Stimulated activated CD4-positive, alpha-beta T cell treated with anti-CD3 and anti-CD28 coated beads, Interleukin-4, amount 100 ng/mL, for 48 hours (primary cell): ENCODE measurements at regions not wholly inside any gene's neighbourhood (a gene's known extent, or its start where the extent isn't known, plus 50 kb on each side); places are given as distances from the start of the nearest gene placed in this dataset.
"Not testable (repeated sequence)": the region's sequence is repeated elsewhere in the genome, so short reads cannot be mapped to it uniquely, and the experiment has no call there.

ENCODE experiments used
- DNase-seq, 2 donors: peaks; one replicate each; pipeline ENCODE4 v3.0.0-alpha.2; 2020; ENCODE audit warnings: low read depth in 2 of 2

DNA sequence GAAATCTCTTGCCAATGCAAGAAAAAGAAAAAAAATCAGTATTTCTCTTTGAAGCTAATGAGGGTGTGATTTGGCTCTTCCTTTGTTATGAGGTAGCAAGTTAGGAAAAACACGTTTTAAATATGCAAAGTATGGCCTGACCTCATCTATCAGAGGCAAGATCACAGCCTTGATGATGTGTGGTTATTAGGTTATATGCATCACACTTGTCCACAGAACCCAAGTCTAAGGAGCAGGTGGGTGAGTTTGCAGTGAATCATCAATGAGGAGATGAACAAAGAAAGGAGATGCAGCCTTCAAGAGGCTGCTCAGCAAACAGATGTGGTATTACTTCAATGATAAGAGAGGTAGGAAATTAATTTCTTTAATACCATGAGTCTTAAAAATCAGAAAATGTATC lies 594.8 kb upstream of the CDH5 start:
- no peak for DNase-seq

DNA sequence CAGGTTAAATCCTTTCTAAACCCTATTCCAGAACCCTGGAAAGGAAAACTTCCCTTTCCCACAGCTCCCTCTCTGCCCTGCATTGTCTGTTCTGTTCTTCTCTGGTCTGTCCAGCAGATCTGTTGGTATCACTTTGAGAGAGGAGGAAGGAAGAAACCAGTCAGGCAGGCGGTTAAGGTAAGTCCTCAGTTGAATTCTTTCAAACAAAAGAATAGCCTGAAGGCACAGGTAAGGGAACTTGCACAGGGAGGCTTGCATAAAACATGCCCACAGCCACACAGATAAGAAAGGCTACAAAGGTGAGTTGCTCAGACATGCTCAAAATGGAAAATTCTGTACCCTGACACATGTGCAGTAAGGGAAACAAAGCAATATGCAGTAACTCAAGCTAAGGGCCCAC lies 595.7 kb upstream of the CDH5 start:
- DNase-seq = no peak

DNA sequence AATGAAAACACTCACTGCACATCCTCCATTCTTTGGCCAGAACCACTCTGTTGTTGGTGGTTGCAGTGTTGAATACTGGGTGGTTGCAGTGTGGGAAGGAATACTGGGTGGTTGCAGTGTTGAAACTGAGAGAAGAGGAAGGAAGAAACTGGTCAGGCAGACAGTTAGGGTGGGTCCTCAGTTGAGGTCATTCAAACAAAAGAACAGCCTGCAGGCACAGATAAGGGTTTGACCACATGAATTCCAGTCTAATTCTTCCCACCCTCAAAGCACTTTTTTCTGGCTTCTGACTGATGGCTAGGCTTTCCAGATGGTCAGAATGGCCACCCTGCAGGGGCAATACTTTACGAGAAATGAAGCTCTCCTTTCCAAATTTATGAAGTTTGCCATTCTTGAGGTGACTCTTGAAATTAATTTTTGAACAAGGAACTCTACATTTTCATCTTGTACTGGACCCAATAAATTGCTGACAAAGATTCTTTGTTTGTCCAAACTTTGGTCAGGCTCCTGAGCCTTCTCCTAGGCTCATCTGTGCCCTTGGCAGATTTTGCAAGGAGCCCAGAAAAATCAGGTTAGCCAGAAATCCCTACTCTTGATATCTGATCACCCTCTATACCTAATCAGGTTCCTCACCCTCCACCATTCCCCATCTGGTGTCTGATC lies 596.6 kb upstream of the CDH5 start:
- no peak for DNase-seq

DNA sequence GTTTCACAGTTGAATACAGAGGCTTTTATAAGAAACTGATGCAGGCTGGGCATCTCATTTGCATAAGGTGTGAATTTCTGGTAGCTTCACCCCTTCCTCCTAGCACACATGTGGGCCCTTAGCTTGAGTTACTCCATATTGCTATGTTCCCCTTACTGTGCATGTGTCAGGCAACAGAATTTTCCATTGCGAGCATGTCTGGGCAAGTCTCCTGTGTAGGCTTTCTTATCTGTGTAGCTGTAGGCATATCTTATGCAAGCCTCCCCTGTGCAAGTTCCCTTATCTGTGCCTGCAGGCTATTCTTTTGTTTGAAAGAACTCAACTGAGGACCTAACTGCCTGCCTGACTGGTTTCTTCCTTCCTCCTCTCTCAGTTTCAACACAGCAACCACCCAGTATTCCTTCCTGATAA lies 597.4 kb upstream of the CDH5 start:
- DNase-seq = no peak

DNA sequence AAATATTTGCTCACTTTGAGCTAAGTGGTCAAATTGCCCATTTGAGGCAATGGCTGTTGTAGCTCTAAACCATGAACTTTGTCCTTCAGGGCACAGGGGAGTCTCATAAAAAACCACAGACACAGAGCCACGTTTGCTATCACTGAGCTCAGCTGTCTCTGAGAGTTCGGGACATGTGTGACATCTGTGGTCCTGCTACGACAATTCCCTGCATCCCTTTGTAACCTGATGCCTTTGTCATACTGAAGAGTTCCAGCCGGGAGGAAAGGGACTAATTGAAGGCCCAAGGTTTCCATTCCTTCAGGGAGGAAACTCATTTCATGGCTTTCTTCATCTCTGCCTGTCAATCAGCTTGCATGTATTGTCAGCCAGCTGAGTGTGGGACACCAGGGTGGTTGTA lies 599.4 kb upstream of the CDH5 start:
- no peak for DNase-seq

DNA sequence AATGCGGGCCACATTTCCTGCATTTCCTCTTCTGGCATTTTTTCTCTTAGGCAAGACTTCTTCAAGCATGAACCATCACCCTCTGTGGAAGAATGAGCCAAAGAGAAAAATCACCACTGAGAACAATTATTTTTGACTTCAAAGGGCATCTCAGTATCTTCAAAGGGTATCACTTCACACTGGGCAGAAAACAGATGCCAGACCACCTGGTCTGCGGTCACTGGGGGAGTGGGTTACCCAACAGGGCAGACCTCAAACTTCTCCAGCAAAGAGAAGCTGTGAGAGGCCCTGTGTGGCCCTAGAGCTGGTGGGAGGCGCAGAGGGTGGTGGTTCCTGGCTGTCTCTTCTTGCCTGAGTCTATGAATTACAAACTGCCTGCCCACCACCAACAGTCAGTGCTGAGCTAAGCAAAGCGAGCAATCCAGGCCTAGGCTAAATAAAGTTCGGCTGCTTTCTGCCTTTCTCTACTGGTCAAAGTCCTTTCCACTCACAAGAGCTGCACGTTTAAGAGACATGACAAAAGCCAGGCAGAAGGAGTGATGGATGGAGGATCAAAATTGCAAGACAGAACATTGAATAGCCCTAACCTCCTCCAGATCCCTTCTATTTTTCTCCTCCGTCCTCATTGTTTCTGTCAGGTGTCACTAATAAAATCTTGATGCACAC lies 602.7 kb upstream of the CDH5 start:
- DNase-seq = no peak

DNA sequence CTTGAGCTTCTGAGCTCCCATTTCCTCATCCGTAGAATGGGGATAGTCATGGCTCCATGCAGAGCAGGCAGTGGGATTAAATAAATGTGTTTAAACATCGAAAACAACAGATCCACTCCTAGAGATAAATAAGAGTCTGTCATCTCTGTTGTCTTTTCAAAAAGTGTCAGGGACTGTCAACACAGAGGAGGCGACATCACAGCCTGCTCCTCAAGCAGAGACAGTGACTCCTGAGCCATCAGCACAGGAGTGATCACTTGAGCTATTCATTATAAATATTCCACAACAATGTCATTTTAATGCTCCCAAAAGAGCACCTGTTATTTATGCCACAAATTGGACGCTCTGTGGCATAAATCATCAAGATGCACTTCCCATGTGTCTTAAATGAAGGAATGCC lies 605.6 kb upstream of the CDH5 start:
- no peak for DNase-seq

DNA sequence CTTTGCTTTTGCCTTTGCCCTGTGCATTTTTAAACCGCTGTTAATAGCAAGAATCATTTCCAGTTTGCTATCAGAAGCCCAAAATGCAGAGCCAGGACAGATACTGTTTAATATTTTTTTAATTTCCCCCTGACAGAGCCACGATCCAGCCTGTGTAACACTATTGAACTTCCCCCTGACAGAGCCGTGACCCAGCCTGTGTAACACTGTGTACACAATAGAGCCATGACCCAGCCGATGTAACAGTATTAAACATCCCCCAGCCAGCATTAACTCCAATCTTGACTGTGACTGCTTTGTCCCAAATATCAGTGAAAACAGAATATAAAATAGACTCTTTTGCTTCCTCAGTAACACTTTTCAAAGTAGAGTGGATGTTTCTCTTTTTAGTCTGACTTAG lies 607.9 kb upstream of the CDH5 start:
- DNase-seq = no peak

DNA sequence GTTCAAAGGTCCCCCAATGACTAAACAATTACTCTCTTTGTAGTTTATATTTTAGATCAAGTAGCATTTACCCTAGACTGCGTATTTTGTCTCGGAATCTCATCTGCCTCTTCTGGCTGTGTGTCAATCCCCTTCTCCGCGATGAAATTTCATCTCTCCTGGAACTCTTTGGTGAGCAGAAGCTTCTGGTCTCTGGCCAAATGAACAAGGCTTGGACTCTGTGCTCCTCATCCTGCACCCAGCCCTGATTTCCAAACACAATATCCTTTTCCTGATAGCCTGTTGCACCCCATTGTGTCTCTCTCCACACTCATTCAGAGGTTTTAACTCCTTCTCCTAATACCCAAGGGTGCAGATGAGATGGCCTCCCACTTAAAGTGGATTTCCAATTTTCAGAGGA lies 609.4 kb upstream of the CDH5 start:
- DNase-seq = no peak

DNA sequence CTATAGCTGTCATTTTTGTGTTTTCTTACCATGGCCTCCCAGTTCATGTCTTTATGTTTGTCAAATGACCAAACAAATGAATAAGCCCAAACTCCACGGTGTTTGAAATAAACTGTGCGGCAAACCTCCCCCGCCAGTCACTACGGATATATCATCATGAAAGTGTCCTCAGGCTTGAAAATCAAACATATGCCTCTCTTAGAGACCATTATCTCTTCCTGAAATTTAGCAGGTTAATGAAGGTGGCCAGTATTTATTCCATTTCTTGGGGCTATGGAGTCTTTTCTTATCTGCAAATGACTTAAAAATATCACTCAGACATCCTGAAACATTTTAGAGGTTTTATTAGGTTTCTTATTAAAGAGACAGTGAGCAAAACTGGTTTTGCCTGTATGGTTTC lies 610.3 kb upstream of the CDH5 start:
- no peak for DNase-seq

DNA sequence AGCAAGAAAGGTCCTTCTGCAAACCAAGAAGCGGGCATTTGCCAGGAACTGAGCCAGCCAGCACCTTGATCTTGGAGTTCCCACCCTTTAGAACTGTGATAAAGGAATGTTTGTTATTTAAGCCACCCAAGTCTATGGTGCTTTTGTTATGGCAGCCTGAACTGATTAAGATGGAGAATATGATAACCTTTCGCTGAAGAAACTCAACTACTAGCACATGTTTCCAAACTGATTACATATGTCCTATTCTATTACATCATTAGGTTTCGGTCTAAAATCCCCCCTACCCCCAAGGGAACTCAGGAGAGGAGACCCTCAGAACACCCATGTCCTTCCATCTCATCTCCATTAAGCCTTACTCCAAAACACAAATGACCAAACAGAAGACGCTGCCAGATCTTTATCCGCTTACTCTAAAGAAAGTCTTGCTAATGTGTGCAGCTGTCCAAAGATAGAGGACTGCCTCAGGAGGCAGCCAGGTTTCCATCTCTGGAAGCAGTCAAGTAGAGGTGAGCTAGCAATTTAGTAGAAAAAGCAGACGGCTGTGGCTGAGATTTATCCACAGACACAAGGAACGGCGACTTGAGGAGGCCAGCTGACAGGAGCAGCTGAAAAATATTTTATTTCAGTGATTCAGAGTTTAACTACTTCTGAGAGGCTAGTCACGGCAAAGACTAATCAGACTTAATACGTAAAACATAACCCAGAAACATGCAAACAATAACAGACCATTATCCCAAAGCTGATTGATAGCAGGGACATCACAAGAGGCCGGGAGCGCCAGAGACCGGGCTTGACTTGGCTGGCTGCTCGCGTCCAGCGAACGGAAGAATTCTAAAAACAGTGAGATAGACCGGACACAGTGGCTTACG lies 611.4 kb upstream of the CDH5 start:
- no peak for DNase-seq

DNA sequence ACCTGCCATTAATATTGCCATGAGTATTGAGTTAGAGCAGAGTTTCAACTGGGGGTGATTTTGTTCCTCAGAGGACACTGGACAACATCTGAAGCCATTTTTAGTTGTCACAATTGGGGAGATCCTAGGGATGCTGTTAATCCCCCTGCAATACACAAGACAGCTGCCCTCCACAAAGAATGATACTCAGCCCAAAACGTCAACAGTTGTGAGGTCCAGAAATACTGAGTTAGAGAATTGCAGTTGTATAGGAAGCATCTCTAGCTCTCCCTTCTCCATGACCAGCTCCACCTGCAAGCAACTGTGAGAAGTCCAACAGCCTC lies 614.0 kb upstream of the CDH5 start:
- no peak for DNase-seq

DNA sequence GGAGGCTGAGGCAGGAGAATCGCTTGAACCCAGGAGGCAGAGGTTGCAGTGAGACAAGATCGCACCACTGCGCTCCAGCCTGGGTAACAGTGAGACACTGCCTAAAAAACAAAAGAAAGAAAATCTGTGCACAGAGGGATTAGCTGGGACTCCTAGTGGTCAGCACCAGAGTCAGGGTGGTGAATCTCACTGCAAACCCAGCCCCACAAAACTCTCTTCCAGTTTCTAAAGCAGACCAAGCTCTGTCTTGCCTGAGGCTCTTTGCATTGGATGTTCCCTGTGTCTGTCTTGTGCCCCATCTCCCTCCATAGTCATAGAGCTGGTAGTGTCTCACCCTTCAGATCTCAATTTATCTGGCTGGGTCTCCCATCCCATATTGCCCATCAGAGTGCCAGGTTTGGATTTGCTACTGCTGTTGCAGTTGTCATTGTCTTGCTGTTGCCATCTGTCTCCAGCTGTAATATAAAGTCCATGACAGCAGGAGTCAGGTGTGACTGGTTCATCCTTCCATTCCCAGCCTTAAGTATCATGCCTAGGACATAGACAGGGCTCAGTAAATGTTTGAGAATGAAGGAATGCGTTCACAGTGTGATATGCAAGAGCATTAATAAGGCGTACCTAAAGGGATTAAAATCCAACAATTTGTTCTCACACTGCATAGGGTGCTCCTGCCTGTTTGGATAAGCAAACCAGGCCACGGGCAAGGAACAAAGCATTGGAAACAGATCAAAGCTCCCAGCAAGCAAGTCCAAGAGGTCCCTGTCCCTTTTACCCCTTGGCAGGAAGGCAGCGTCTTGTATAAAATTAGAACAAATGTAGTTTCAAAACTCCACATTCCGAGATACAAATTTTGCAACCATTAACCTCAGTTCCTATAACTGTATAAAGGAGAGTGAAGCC lies 614.6 kb upstream of the CDH5 start:
- DNase-seq = no peak

DNA sequence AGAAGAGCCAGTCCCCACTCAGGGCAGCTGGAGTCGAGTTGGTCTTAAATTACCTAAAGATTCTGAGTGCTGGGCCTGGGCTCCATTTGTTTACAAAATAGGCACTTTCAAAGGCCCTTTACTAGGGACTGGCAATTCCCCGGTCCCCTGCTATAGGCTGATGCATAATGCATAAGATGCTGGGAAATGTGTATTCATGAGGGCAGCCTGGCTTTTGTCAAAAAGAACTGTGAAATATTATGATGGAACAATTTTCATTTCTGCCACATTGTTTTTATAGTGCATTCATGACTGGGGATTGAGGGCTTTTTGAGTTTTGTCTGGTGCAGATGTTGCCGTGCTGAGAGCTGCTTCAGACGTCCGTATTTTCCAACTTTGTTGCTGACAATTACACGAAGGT lies 617.0 kb upstream of the CDH5 start:
- DNase-seq = no peak

DNA sequence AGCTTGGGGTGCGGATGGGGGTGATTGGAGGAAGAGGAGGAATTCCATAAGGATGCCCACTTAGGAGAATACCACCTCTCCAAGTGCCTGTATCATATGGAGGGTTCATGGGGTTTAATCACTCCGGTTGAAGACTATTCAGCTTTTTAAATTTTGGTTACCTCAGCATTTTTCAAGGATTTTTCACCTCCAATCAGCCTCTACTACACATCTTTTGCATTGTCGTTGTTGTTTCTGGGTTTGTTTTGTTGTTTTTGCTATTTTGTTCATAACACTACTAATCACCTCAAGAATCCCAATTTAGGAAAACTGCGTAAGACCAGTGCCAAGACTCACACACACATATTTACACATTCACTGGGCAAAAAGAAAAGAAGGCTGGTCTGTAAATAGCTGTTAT lies 619.5 kb upstream of the CDH5 start:
- DNase-seq = no peak

DNA sequence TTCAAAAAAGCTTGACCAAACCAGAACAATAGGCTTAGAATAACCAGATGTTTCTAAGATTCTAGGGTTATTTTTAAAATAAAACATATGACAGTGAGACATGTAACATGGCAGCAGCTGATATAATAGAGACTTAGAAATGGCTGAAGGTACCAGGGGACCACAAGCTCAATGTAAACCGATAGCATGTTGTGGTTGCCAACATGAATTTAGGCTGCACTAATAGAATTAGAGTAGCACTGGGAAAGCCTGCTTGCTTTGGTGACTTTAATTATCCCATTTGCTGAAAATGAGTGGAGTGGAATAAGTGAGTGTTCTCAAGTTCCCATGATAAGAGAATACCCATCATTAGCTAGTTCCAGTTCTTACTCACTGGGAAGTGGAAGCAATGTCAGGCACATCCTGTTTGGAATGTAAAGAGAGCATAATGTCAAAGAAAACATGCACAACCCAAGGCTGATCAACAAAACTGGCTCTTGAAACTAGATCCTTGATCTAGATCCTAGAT lies 621.2 kb upstream of the CDH5 start:
- DNase-seq = no peak

DNA sequence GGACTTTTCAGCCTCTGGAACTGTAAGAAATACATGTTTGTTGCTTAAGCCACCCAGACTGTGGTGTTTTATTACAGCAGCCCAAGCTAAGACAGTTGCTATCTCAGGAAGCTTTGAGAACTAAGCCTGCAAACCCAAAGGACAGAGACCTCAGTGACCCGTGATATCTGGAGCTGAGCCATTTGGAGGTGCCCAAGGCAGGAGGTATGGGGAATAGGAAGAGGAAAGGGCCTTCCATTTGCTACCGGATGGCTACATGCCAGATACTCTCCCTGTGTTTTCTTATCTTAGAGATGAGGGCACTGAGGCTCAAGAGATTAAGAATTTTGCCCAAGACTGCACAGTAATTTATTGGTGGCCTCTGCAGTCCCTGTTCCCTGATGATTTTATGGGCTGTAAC lies 622.1 kb upstream of the CDH5 start:
- DNase-seq = no peak

DNA sequence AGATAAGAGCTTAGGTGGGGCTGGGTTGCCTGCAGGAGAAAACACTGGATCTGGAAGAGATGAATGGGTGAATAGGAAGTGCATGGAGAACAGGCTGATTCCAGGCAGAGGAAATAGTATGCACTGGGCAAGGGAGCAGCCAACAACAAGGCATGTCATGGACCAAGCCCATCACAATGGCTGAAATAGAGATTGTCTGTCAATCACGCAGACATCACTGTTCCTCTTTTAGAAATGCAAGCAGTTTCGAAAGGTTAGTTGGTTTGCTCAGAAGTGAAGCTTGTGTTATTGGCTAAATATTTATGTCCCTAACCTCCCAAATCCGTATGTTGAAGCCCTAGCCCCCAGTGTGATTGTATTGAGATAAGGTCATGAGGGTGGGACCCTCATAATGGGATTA lies 621.7 kb upstream of the CDH11 start:
- no peak for DNase-seq

DNA sequence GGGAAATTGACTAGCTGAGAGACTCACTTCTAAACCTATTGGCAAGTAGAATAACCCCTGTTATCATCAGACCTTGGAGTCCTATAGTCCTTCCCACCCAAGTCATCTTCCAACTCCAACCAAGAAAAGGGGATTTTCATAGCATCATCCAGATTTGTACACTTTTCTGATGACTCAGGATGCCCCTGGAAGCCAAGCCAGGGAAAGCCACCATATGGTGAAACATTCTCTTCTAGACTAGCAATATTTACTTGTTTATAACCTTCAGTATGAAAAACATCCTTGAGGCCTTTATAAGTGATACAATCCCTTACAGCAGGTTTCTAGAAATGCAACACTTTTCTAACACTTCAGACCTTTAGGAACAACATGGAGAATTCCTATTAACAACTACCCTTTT lies 618.8 kb upstream of the CDH11 start:
- DNase-seq = no peak

DNA sequence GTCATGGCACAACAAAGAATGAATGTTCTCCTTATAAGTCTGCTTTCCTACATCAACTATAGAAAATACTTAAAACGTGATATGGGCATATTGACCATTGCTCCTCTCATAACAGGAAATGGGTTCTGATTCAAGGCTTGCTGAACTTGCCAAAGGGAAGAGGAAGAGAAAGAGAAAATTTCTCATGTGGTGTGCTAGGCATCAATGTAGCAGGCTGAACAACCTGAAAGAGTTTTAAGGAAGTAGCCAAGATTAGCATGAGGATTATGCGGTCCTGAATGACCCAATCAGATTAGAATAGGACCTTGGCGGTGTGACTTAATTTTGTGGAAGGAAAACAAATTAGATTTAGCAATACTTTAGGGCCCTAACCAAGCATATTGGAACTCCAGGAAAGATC lies 617.7 kb upstream of the CDH11 start:
- DNase-seq = no peak

DNA sequence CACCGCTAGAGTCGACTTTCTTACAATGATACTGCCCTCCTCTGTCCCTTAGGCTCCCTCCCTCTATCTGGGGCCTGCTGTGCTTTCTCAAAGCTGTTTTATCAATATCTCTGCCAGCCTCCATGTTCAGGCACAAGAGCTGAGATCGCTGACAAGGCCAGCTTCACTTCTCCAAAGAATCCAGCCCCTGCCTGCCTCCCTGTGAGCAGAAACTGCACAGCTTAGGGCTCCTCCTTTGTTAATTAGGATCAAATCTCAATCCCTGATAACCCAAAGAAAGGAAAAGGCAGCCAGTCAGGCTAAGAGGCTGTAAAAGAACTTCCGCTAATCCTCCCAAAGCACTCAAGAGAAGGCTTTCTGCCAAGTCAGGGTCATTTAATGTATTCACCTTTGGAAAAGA lies 616.0 kb upstream of the CDH11 start:
- DNase-seq = no peak

DNA sequence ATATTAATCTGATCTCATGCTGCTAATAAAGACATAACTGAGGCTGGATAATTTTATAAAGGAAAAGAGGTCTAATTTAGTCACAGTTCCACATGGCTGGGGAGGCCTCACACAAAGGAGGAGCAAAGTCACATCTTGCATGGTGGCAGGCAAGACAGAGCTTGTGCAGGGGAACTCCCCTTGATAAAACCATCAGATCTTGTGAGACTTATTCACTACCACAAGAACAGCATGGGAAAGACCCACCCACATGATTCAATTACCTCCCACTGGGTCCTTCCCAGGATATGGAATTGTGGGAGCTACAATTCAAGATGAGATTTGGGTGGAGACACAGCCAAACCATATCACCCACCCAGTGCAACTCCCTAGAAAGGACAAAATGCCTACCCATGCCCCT lies 613.8 kb upstream of the CDH11 start:
- DNase-seq = not testable (repeated sequence)
